Osteocyte (in vitro differentiated cells): ENCODE measurements at regions not wholly inside any gene's neighbourhood (a gene's known extent, or its start where the extent isn't known, plus 50 kb on each side); places are given as distances from the start of the nearest gene placed in this dataset.

ENCODE experiments used
- DNase-seq: peaks from one replicate; pipeline ENCODE4 v3.0.0; 2021; ENCODE audit warnings: mixed read lengths; ENCODE audit not compliant: unreplicated experiment; ENCODE audit errors: extremely low spot score
- H3K27ac Mint-ChIP-seq: one replicate; pipeline ENCODE4 v1.8.0; 2021; ENCODE audit warnings: mild to moderate bottlenecking, mixed read lengths; ENCODE audit not compliant: unreplicated experiment
- H3K27me3 Mint-ChIP-seq: one replicate; pipeline ENCODE4 v1.8.0; 2021; ENCODE audit warnings: mixed read lengths; ENCODE audit not compliant: unreplicated experiment
- H3K36me3 Mint-ChIP-seq: one replicate; pipeline ENCODE4 v1.8.0; 2021; ENCODE audit warnings: mixed read lengths; ENCODE audit not compliant: unreplicated experiment
- H3K4me1 Mint-ChIP-seq: one replicate; pipeline ENCODE4 v1.8.0; 2021; ENCODE audit warnings: mixed read lengths; ENCODE audit not compliant: unreplicated experiment
- H3K4me3 Mint-ChIP-seq: one replicate; pipeline ENCODE4 v1.8.0; 2021; ENCODE audit warnings: mild to moderate bottlenecking, moderate library complexity, mixed read lengths; ENCODE audit not compliant: unreplicated experiment
- H3K9me3 Mint-ChIP-seq: one replicate; pipeline ENCODE4 v1.8.0; 2021; ENCODE audit warnings: mixed read lengths; ENCODE audit not compliant: unreplicated experiment
- TF ChIP-seq, protein P1 (sequence below): fragments of 200-600 bp; sonication (generic); IDR thresholded peaks from 2 replicates; pipeline ENCODE4 v1.5.0; 2021; ENCODE audit warnings: antibody characterized with exemption, mild to moderate bottlenecking, moderate library complexity

DNA sequence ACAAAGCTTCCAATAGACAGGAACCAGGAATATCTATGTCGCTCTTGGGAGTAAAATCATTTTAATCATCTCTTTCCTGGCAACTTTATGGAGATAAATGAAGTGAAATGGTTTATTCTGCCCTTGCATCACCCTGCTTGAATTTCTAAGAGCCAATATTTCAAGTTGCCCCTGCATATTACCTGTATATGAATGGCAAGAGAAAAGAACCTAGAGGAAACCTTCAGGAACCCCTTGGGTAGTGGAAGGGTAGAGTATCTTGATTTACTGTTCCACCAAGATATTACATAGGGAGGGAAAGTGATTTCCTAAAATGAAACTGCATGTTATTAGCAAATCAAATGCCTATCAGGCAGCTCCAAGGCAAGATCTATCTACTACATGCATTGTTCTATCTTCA lies 308.4 kb upstream of the NAV3 start:
- H3K9me3 Mint-ChIP-seq, result peaks cover 6% of the 10 kb centered on the region
- no peaks in the 10 kb centered on the region for H3K4me1 Mint-ChIP-seq
- H3K27me3 Mint-ChIP-seq, result no peaks in the 10 kb centered on the region
- no peak for DNase-seq
- no peak overlapping the region for H3K27ac Mint-ChIP-seq
- TF ChIP-seq, protein P1, sequence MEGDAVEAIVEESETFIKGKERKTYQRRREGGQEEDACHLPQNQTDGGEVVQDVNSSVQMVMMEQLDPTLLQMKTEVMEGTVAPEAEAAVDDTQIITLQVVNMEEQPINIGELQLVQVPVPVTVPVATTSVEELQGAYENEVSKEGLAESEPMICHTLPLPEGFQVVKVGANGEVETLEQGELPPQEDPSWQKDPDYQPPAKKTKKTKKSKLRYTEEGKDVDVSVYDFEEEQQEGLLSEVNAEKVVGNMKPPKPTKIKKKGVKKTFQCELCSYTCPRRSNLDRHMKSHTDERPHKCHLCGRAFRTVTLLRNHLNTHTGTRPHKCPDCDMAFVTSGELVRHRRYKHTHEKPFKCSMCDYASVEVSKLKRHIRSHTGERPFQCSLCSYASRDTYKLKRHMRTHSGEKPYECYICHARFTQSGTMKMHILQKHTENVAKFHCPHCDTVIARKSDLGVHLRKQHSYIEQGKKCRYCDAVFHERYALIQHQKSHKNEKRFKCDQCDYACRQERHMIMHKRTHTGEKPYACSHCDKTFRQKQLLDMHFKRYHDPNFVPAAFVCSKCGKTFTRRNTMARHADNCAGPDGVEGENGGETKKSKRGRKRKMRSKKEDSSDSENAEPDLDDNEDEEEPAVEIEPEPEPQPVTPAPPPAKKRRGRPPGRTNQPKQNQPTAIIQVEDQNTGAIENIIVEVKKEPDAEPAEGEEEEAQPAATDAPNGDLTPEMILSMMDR, result no peak
- no peaks in the 10 kb centered on the region for H3K36me3 Mint-ChIP-seq
- no peak overlapping the region for H3K4me3 Mint-ChIP-seq

DNA sequence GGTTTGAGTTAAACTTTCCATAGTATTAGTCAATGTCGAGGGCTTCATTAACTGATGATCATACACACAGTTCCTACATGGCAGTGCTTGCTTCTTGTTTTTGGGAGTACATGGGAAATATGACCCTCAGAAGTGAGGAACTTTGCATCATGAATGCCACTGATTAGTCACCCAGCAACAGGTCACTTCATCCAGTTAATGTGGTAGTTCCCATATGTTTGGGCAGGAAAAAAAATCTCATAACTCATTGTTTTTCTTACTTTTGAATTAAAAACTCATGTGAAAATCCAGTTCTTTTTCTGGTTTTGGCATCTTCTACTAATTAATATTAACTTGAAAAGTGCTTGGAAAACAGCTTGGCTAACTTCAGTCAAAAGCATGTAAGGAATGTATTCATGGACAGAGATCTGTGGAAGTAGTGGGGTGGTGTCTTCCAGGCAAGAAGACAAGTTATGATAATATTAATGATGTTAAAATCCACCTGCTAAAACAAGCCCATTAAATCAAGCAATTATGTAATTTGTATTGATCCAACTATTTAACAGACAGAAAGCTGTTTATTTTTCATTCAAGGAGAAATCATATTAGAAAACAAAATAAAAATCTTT lies 309.1 kb upstream of the NAV3 start:
- TF ChIP-seq, protein P1, result no peak
- no peak for DNase-seq
- Mint-ChIP-seq H3K27ac (no peak overlapping the region), H3K27me3 (no peaks in the 10 kb centered on the region), H3K4me1 (no peaks in the 10 kb centered on the region), H3K4me3 (no peak overlapping the region), H3K36me3 (no peaks in the 10 kb centered on the region), H3K9me3 (peaks cover 6% of the 10 kb centered on the region)

DNA sequence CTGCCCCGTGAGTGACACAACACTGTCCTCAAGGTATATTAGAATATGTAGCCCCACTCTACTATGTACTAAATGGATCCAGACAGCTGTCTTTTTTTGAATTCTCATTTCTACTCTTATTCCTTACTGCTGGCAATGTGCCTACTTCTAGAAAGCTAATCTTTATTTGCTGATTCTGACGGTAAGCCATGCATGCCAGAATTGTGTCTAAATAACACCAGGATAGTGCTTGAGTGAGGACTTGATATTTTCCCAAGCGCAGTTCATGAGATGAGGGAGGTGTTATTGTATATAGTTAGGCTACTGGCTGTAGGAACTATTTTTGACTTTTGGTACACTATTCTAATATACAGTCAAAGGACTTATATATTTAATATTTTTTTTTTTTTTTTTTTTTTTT lies 316.2 kb upstream of the NAV3 start:
- H3K9me3 Mint-ChIP-seq, result no peaks in the 10 kb centered on the region
- H3K36me3 Mint-ChIP-seq, result no peaks in the 10 kb centered on the region
- no peak for DNase-seq

DNA sequence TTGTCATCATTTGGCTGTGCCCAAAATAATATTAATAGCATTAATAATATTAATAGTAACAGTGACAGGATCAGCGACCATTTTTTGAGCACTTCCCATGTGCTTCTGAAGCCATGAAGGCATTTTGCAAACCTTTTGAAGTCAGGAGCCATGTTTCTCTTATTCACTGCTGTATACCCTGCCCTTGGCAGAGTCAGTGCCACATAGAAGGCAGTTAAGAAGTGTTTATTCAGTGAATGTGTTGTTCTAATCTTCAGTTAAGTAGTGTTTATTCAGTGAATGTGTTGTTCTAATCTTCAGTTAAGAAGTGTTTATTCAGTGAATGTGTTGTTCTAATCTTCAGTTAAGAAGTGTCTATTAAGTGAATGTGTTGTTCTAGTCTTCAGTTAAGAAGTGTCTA lies 319.7 kb upstream of the NAV3 start:
- no peaks in the 10 kb centered on the region for H3K36me3 Mint-ChIP-seq
- no peaks in the 10 kb centered on the region for H3K4me1 Mint-ChIP-seq

More for the DNA sequence above, 316.2 kb upstream of the NAV3 start:
- no peaks in the 10 kb centered on the region for H3K27me3 Mint-ChIP-seq
- no peak overlapping the region for H3K4me3 Mint-ChIP-seq
- H3K27ac Mint-ChIP-seq, result no peak overlapping the region
- TF ChIP-seq, protein P1, result no peak
- H3K4me1 Mint-ChIP-seq, result no peaks in the 10 kb centered on the region

DNA sequence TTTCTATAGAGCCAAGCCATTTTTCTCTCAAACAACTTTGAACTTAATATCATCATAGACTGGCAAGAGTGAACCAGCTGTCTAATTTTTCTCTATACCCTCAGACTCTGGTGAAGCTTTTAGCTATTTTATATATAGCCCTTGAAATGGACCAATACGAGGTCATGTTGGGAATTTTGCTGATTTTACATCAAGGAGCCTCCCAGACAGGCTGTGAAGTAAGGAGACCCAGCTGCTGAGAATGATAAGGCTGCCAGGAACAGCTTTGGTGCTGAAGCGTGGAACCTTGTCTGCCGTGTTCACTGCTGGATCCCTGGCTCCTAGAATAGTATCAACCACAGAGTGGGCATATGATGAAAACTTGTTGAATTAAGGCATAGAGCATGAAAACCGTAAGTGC lies 326.2 kb upstream of the NAV3 start:
- Mint-ChIP-seq H3K27ac (no peak overlapping the region), H3K9me3 (no peaks in the 10 kb centered on the region), H3K36me3 (no peaks in the 10 kb centered on the region), H3K27me3 (peaks cover 3% of the 10 kb centered on the region), H3K4me3 (no peak overlapping the region), H3K4me1 (no peaks in the 10 kb centered on the region)
- TF ChIP-seq, protein P1, result no peak
- DNase-seq, result no peak

More for the DNA sequence above, 319.7 kb upstream of the NAV3 start:
- peaks cover 3% of the 10 kb centered on the region for H3K27me3 Mint-ChIP-seq
- TF ChIP-seq, protein P1, result no peak
- H3K9me3 Mint-ChIP-seq, result no peaks in the 10 kb centered on the region
- no peak overlapping the region for H3K27ac Mint-ChIP-seq
- no peak for DNase-seq
- no peak overlapping the region for H3K4me3 Mint-ChIP-seq
